Adipocyte (in vitro differentiated cells): ENCODE measurements at regions not wholly inside any gene's neighbourhood (a gene's known extent, or its start where the extent isn't known, plus 50 kb on each side); places are given as distances from the start of the nearest gene placed in this dataset.

Experiments used
- DNase-seq: peaks from one replicate; pipeline ENCODE4 v3.0.0-alpha.2; 2015; ENCODE audit warnings: low read depth
- H3K27me3 ChIP-seq: replicated peaks from 2 replicates; pipeline ENCODE4 v1.7.0; 2013; ENCODE audit warnings: mild to moderate bottlenecking, low read length, moderate library complexity; ENCODE audit not compliant: control insufficient read depth, insufficient read depth
- H3K36me3 ChIP-seq: 2 replicates; pipeline ENCODE4 v1.7.0; 2013; ENCODE audit warnings: low read length, mild to moderate bottlenecking, moderate library complexity; ENCODE audit not compliant: control insufficient read depth, insufficient read depth, severe bottlenecking
- H3K4me1 ChIP-seq: 2 replicates; pipeline ENCODE4 v1.7.0; 2013; ENCODE audit warnings: mild to moderate bottlenecking, low read length, moderate library complexity; ENCODE audit not compliant: control insufficient read depth, insufficient read depth
- H3K4me3 ChIP-seq: 2 replicates; pipeline ENCODE4 v1.7.0; 2013; ENCODE audit warnings: mild to moderate bottlenecking, low read length, moderate library complexity
- H3K9ac ChIP-seq: 2 replicates; pipeline ENCODE4 v1.7.0; 2013; ENCODE audit warnings: mild to moderate bottlenecking, low read length, moderate library complexity
- H3K9me3 ChIP-seq: 2 replicates; pipeline ENCODE4 v1.7.0; 2013; ENCODE audit warnings: mild to moderate bottlenecking, low read length, moderate library complexity; ENCODE audit not compliant: control insufficient read depth

DNA sequence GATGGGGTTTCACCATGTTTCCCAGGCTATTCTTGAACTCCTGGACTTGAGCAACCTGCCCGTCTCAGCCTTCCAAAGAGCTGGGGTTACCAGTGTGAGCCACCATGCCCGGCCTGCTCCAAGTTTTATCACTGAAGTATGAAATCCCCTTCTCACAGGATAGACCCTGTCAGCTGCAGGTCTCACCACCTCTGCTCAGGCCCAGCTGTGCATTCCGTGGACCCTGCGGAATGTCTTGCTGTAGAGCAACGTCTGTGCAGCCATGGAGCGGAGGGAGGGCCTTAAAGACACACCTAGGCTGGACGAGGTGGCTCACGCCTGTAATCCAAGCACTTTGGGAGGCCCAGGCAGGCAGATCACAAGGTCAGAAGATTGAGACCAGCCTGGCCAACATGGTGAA is 625.4 kb downstream of the BRD1 start:
- no peaks in the 10 kb centered on the region for H3K9me3 ChIP-seq
- DNase-seq: no peak

DNA sequence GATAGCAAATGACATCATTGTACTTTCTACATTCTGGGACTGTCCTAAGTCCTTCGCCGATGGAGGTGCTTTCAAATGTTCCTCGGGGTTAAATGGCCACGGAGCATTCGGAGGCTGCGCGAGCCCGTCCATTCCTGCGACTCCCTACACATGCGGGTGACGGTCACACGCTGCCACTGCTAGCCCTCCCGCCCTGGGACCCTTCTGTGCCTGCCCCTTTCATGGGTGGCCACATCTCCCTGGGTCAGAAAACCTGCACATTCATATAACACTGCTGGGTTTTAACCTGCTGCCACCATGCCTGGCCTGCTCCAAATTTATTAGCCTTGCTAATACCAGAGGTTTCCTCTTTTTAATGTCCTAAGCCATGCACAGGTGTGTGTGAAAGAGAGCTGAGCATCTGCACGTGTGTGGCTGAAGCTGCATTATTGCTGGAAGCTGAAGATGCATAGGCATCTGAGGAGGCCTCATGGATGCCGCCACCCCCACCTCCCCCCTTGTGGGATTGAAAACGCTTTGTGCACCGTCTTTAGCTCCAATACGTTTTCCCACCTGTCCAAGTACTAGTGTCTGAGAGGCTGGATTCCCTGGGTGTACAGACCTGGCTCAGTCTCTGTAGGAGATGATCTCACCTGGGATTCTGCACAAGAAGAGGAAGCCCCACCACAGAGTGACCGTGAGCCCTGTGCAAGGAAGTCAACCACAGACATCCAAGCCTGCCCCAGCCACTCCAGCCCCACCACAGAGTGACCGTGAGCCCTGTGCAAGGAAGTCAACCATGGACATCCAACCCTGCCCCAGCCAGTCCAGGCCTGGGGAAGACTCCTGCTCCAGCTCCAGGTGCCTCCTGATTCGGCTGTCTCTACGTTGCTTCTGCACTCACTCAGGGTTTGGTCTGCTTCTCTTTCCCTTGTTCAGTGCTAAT is 626.4 kb downstream of the BRD1 start:
- Histone ChIP-seq H3K27me3 (no peaks in the 10 kb centered on the region), H3K9ac (no peak overlapping the region), H3K4me1 (no peaks in the 10 kb centered on the region), H3K9me3 (no peaks in the 10 kb centered on the region), H3K36me3 (no peaks in the 10 kb centered on the region), H3K4me3 (no peak overlapping the region)
- no peak for DNase-seq

More for the DNA sequence above, 625.4 kb downstream of the BRD1 start:
- Histone ChIP-seq H3K4me3 (no peak overlapping the region), H3K9ac (no peak overlapping the region), H3K4me1 (no peaks in the 10 kb centered on the region), H3K27me3 (no peaks in the 10 kb centered on the region), H3K36me3 (no peaks in the 10 kb centered on the region)

DNA sequence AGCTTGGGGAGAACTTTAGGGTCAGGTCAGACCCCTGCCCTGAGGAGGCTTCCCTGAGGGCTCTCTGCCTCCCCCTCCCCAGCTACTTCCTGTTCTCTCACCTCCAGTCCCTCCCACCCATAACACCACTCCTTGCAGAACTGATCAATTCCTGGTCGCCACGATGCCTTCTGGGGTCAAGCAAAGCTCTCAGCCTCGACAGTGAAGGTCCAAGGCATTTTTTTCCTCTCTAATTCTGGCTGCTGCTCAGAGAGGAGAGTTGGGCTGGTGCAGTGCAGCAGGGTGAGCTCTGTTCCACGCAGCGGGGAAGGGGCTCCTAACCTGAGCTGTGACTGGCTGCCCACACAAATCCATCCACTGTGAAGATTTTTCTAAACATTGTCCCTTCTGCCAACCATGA is 628.4 kb downstream of the BRD1 start:
- DNase-seq: no peak
- Histone ChIP-seq H3K4me1 (no peaks in the 10 kb centered on the region), H3K27me3 (no peaks in the 10 kb centered on the region), H3K9me3 (no peaks in the 10 kb centered on the region), H3K4me3 (no peak overlapping the region), H3K9ac (no peak overlapping the region), H3K36me3 (no peaks in the 10 kb centered on the region)

DNA sequence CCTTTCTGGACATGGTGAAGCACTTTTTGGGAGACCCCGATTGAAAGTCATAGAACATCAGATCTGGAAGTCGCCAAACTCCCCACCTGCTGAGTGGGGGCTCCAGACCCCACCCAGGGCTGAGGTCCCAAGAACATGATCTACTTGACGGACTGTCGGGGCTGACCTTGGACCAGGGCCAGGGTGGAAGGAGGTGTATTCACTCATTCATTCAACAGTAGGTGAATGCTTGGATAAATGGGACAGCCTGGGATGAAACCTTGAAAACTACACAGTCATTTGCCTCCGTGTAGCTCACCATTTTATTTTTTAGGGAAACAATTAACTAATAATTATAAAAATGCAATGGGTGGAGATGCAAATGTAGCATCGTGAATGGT is 629.0 kb downstream of the BRD1 start:
- Histone ChIP-seq H3K9ac (no peak overlapping the region), H3K36me3 (no peaks in the 10 kb centered on the region), H3K4me3 (no peak overlapping the region), H3K4me1 (no peaks in the 10 kb centered on the region), H3K9me3 (no peaks in the 10 kb centered on the region), H3K27me3 (no peaks in the 10 kb centered on the region)
- DNase-seq: no peak

DNA sequence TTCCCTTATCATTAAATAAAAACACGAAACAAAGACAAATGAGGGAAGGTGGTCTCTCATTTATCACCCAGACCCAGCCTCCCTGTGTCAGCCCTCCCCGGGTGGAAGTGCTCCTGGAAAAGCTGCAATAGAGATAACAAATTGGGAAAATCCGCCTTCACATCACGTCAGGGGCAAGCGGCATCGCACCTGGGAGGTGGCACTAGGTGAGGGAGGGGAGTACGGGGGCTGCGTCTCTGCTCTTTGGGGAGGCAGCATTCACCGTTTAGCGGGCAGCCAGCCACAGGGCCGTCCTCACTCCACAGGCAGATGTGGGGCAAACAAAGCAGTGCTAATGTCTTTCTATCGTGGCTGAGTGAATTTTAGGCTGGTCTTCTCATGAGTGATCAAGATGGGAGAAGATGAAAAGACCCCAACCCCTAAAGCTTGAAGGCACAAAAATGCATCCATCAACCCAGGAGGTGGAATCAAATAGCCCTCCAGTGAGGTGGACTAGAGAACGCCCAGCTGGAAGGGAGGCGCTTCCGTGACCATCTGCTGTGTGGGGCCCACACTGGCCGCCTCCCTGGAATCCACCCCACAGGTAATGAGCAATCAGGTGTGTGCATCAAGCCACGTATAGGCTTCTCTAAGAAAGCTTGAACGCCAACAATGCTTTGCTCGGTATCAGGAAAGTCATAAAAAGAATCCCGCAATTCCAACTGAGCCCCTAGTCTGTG is 629.5 kb downstream of the BRD1 start:
- Histone ChIP-seq H3K4me3 (no peak overlapping the region), H3K27me3 (no peaks in the 10 kb centered on the region), H3K4me1 (no peaks in the 10 kb centered on the region), H3K9me3 (no peaks in the 10 kb centered on the region), H3K36me3 (no peaks in the 10 kb centered on the region), H3K9ac (no peak overlapping the region)
- no peak for DNase-seq

DNA sequence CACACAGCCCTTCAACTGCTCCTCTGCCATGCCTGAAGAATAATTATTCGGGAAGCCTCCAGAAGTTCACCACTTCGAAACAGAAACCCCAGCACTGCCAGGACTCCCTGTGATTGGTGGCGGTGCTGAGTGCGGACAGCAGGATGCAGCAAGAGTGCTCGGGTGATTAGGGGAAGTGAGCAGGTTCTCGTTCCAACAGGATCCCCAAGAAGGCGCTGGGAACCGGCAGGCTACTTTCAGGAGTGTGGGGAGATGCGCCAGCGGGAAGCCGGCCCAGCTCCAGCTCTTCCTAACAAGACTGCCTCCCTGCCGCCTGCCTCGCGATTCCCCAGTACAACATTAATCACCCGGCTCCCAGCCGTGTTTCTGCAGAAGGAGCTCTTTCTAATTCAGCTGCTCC is 630.2 kb downstream of the BRD1 start:
- no peaks in the 10 kb centered on the region for H3K27me3 ChIP-seq
- H3K4me3 ChIP-seq: no peak overlapping the region
- DNase-seq: no peak
- no peak overlapping the region for H3K9ac ChIP-seq
- no peaks in the 10 kb centered on the region for H3K36me3 ChIP-seq
- H3K4me1 ChIP-seq: no peaks in the 10 kb centered on the region
- H3K9me3 ChIP-seq: no peaks in the 10 kb centered on the region

DNA sequence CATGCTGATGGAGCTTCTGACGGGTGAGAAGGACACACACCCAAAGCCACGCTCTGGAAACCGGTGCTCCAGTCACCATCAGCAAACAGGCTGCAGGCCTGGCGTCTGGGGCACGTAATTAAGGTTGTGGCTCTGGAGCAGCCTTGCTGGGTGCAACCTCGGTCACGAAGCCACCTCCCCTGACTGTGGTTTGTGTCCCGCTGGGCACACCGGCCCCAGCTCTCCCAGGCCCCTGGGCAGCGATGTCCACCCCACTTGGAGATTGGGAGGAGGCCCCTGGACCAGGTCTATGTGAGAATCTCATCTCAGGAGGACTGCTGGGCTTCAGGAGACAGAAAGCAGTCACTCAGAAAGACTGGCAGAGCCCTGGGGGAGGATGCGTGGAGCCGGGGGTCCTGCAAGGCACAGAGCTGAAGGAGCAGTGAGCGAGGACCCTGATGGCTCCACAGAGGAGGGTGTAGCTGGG is 631.6 kb downstream of the BRD1 start:
- Histone ChIP-seq H3K9ac (no peak overlapping the region), H3K9me3 (no peaks in the 10 kb centered on the region), H3K36me3 (no peaks in the 10 kb centered on the region), H3K27me3 (no peaks in the 10 kb centered on the region), H3K4me1 (no peaks in the 10 kb centered on the region), H3K4me3 (no peak overlapping the region)
- no peak for DNase-seq

DNA sequence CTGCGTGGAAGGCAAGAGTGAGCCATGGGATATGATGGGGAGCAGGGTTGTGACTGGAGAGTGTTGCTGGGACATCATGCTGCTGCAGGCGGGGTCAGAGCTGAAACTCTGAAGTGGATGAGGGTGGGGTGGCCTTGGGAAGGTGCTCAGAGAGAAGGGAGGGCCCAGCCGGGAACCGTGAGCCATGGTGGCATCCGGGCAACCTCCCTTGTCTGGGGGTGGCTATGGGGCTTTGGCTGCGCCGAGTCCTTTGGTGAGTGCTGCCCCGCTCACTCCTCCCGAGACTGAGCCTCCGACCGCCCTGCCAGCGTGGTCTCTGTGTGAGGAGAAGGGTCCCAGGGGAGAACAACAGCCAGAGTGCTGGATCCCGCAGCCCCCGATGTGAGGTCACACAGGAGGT is 632.0 kb downstream of the BRD1 start:
- Histone ChIP-seq H3K36me3 (no peaks in the 10 kb centered on the region), H3K9me3 (no peaks in the 10 kb centered on the region), H3K27me3 (no peaks in the 10 kb centered on the region), H3K4me1 (no peaks in the 10 kb centered on the region), H3K4me3 (no peak overlapping the region), H3K9ac (no peak overlapping the region)
- no peak for DNase-seq

DNA sequence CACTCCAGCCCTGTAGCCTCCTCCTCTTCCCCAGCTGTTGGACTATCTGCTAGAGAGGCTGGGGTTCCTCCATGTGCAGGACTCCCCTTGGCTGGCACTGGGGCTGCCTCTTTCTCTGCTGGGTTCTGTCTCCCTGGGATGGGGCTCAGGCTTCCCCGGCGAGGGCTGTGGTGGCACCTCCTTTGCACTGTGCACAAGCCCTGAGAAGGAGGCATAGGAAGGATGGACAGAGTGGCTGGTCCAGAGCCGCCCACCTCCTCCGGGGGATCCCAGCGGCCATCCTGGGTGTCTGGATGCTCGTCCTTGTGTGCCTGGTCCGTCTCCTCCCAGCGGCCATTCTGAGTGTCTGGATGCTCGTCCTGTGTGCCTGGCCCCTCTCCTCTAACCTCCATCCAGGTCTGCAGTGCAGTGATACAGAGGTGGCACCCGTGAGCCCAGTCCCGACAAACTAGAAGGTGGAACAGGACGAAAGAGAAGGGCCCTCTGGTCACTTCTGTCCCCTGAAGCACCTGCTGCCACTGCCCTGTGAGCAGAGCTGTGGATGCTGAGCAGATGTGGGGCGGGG is 633.7 kb downstream of the BRD1 start:
- DNase-seq: no peak
- H3K4me3 ChIP-seq: no peak overlapping the region

DNA sequence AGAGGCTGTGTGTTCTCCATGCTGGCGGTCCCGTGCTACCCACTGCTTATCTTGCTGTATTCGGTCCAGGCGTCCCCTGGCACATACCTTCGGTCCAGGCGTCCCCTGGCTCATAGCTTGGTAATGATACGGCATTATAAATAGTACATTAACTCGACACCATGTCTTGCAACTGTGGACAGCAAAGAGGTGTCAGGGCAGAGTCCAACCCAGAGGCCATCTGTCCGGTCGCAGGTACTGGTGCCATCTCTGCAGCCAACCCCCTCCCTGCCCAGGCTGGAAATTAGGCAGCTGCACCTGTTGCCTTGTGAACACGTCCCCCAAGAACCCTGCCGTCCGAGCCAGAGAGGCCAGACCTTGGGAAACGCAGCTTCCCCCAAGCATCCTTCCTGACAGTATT is 634.3 kb downstream of the BRD1 start:
- Histone ChIP-seq H3K36me3 (no peaks in the 10 kb centered on the region), H3K4me1 (no peaks in the 10 kb centered on the region), H3K9ac (no peak overlapping the region), H3K9me3 (no peaks in the 10 kb centered on the region), H3K27me3 (no peaks in the 10 kb centered on the region), H3K4me3 (no peak overlapping the region)
- DNase-seq: no peak

More for the DNA sequence above, 633.7 kb downstream of the BRD1 start:
- no peaks in the 10 kb centered on the region for H3K9me3 ChIP-seq
- no peak overlapping the region for H3K9ac ChIP-seq
- no peaks in the 10 kb centered on the region for H3K4me1 ChIP-seq
- H3K27me3 ChIP-seq: no peaks in the 10 kb centered on the region
- no peaks in the 10 kb centered on the region for H3K36me3 ChIP-seq

DNA sequence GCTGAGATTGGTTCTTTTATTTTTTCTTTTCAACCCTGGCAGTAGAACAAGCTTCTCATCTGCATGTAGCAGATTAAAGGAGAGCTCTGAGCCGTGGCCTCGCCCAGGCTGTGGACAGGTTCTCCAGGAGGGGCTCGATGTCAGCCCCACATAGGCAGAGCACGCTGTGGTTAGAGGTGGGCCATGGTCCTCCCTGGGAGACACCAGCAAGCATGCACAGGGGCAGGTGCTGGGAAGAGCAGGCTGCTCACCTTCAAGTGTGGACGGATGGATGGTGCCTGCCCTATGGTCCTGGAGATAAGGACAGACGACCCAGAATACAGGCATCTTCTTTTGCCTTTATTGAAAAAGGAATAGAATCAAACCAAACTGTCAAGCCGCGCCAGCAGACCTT is 634.8 kb downstream of the BRD1 start:
- Histone ChIP-seq H3K27me3 (no peaks in the 10 kb centered on the region), H3K36me3 (no peaks in the 10 kb centered on the region), H3K9ac (no peak overlapping the region), H3K9me3 (no peaks in the 10 kb centered on the region), H3K4me1 (no peaks in the 10 kb centered on the region), H3K4me3 (no peak overlapping the region)
- DNase-seq: no peak
